Stimulated activated naive CD4-positive, alpha-beta T cell (primary cell): ENCODE measurements at regions not wholly inside any gene's neighbourhood (a gene's known extent, or its start where the extent isn't known, plus 50 kb on each side); places are given as distances from the start of the nearest gene placed in this dataset.

Experiments
- DNase-seq, 6 experiments: peaks; one replicate each; lab custom pipeline; 2025; lab: John Stamatoyannopoulos, UW

GRCh38 chr13:97135883-97136282 is 86.2 kb upstream of the MBNL2 start:
- no peak for DNase-seq

- DNase-seq = no peak
Observed at GRCh38 chr13:97136418-97136817, 85.7 kb upstream of the MBNL2 start.

GRCh38 chr13:97139691-97140090 is 82.4 kb upstream of the MBNL2 start:
- DNase-seq = no peak

- no peak for DNase-seq
Observed at GRCh38 chr13:97140131-97140530, 82.0 kb upstream of the MBNL2 start.

GRCh38 chr13:97140611-97141010 is 81.5 kb upstream of the MBNL2 start:
- DNase-seq = no peak

- no peak for DNase-seq
Observed at GRCh38 chr13:97141097-97141496, 81.0 kb upstream of the MBNL2 start.

- DNase-seq = no peak
Observed at GRCh38 chr13:97141564-97142005, 80.5 kb upstream of the MBNL2 start.

GRCh38 chr13:97142452-97142851 is 79.7 kb upstream of the MBNL2 start:
- no peak for DNase-seq

- DNase-seq = no peak
Observed at GRCh38 chr13:97145057-97145456, 77.1 kb upstream of the MBNL2 start.

GRCh38 chr13:97148894-97149293 is 73.2 kb upstream of the MBNL2 start:
- DNase-seq = no peak

GRCh38 chr13:97160421-97160820 is 61.7 kb upstream of the MBNL2 start:
- DNase-seq = no peak

- no peak for DNase-seq
Observed at GRCh38 chr13:97161582-97162231, 60.4 kb upstream of the MBNL2 start.

GRCh38 chr13:97165502-97166425 is 56.4 kb upstream of the MBNL2 start:
- DNase-seq = no peak

GRCh38 chr13:97171136-97171535 is 51.0 kb upstream of the MBNL2 start:
- no peak for DNase-seq
